Endothelial cell of umbilical vein (primary cell): ENCODE measurements at regions not wholly inside any gene's neighbourhood (a gene's known extent, or its start where the extent isn't known, plus 50 kb on each side); places are given as distances from the start of the nearest gene placed in this dataset.

Experiments
- BruUV-seq: library from RNA; stranded (reverse); fragments of 400-500 nt; replicated peaks from 2 replicates; lab custom pipeline; 2021; lab: Mats Ljungman, UMichigan
- CTCF ChIA-PET: fragments of 300-600, 350-600 bp; sonication (Branson Sonifier 250); formaldehyde crosslinking; loops from one replicate; lab custom pipeline; 2021; ENCODE audit warnings: antibody characterized with exemption, inconsistent platforms; lab: Charles Lee
- POLR2A ChIA-PET: fragments of 300-600, 350-600 bp; sonication (Branson Sonifier 250); formaldehyde crosslinking; loops from one replicate; lab custom pipeline; 2021; ENCODE audit warnings: antibody characterized with exemption, inconsistent platforms; lab: Charles Lee
- DNase-seq: peaks from one replicate; pipeline ENCODE4 v3.0.0-alpha.2; 2011; ENCODE audit warnings: low read depth, low spot score
- FAIRE-seq: peaks from 2 replicates; lab custom pipeline; 2011; peaks lifted over from hg19 to GRCh38; lab: Jason Lieb, UNC
- H2AFZ ChIP-seq: 2 replicates; pipeline ENCODE4 v1.6.0; 2012; ENCODE audit warnings: low read depth, low read length, control low read depth, inconsistent platforms
- H3K27ac ChIP-seq: 2 replicates; pipeline ENCODE4 v1.5.1; 2011; ENCODE audit warnings: low read depth, mild to moderate bottlenecking, control low read depth, low read length, moderate library complexity; ENCODE audit not compliant: insufficient read depth
- H3K27me3 ChIP-seq, 2 experiments: 2 replicates each; pipeline versions ENCODE4 v1.6.0 to v1.6.1; 2011; ENCODE audit warnings: low read length in 2 of 2, mixed read lengths in 1 of 2; ENCODE audit not compliant: control insufficient read depth in 2 of 2, insufficient read depth in 2 of 2
- H3K36me3 ChIP-seq, 2 experiments: 2 replicates in 1 of 2; 3 replicates in 1 of 2; pipeline ENCODE4 v1.5.1; 2011; ENCODE audit warnings: low read length in 2 of 2, mild to moderate bottlenecking in 1 of 2, moderate library complexity in 1 of 2; ENCODE audit not compliant: control insufficient read depth in 2 of 2, insufficient read depth in 2 of 2; ENCODE audit errors: extremely low read depth in 1 of 2
- H3K4me1 ChIP-seq: 3 replicates; pipeline ENCODE4 v1.5.1; 2011; ENCODE audit warnings: mild to moderate bottlenecking, low read length; ENCODE audit not compliant: control insufficient read depth, insufficient read depth; ENCODE audit errors: extremely low read depth
- H3K4me2 ChIP-seq: 2 replicates; pipeline ENCODE4 v1.6.1; 2011; ENCODE audit warnings: low read length, control low read depth, mixed read lengths; ENCODE audit not compliant: insufficient read depth
- H3K4me3 ChIP-seq, 3 experiments: fragments of 200-600 bp in 1 of 3; sonication (generic), shearing (Covaris generic) in 1 of 3; replicated peaks in 1 of 3; 2 replicates each; pipeline ENCODE4 v1.5.1; 2011 to 2016; ENCODE audit warnings: control low read depth in 3 of 3, low read length in 3 of 3, mild to moderate bottlenecking in 2 of 3, inconsistent platforms in 1 of 3, low read depth in 1 of 3, moderate library complexity in 1 of 3; ENCODE audit not compliant: insufficient read depth in 1 of 3
- H3K79me2 ChIP-seq: 2 replicates; pipeline ENCODE4 v1.6.0; 2012; ENCODE audit warnings: low read length, inconsistent platforms; ENCODE audit not compliant: control insufficient read depth, insufficient read depth
- H3K9ac ChIP-seq: replicated peaks from 2 replicates; pipeline ENCODE3; 2011; ENCODE audit warnings: low read length, control low read depth; ENCODE audit not compliant: insufficient read depth; ENCODE audit errors: extremely low read depth
- H3K9me1 ChIP-seq: replicated peaks from 3 replicates; pipeline ENCODE4 v1.6.0; 2011; ENCODE audit warnings: mild to moderate bottlenecking, low read length; ENCODE audit not compliant: control insufficient read depth, insufficient read depth; ENCODE audit errors: extremely low read depth
- H3K9me3 ChIP-seq: replicated peaks from 2 replicates; pipeline ENCODE4 v1.5.1; 2012; ENCODE audit warnings: low read length, inconsistent platforms; ENCODE audit not compliant: control insufficient read depth, insufficient read depth
- H4K20me1 ChIP-seq: replicated peaks from 2 replicates; pipeline ENCODE3; 2011; ENCODE audit warnings: mild to moderate bottlenecking, low read length; ENCODE audit not compliant: control insufficient read depth, insufficient read depth; ENCODE audit errors: extremely low read depth
- EZH2 ChIP-seq: IDR thresholded peaks from 2 replicates; pipeline ENCODE4 v1.6.1; 2012; ENCODE audit warnings: borderline replicate concordance, low read depth, mild to moderate bottlenecking, moderate library complexity, low read length, inconsistent platforms; ENCODE audit not compliant: severe bottlenecking
- FOS ChIP-seq: IDR thresholded peaks from 2 replicates; pipeline ENCODE4 v1.6.1; 2011; ENCODE audit warnings: mild to moderate bottlenecking, low read length, moderate library complexity, borderline replicate concordance; ENCODE audit not compliant: insufficient read depth
- GATA2 ChIP-seq: IDR thresholded peaks from 2 replicates; pipeline ENCODE4 v1.7.0; 2011; ENCODE audit warnings: low read depth, mild to moderate bottlenecking, moderate library complexity, mixed read lengths, low read length; ENCODE audit not compliant: insufficient read length, insufficient read depth
- JUN ChIP-seq: IDR thresholded peaks from 2 replicates; pipeline ENCODE4 v1.6.1; 2011; ENCODE audit warnings: borderline replicate concordance, low read depth; ENCODE audit not compliant: insufficient read length, insufficient read depth
- MYC ChIP-seq: IDR thresholded peaks from one replicate; pipeline ENCODE4 v1.6.1; 2011; ENCODE audit warnings: mild to moderate bottlenecking, low read depth, low read length
- POLR2A ChIP-seq: IDR thresholded peaks from 2 replicates; pipeline ENCODE4 v1.6.1; 2012; ENCODE audit warnings: low read depth, mild to moderate bottlenecking, control low read depth, low read length
- POLR2AphosphoS5 ChIP-seq: IDR thresholded peaks from 2 replicates; pipeline ENCODE4 v1.6.1; 2012; ENCODE audit warnings: low read depth, mild to moderate bottlenecking, control low read depth, low read length, moderate library complexity; ENCODE audit not compliant: insufficient read depth
- dilution Hi-C: fragments of 300-500 bp; cut with MboI; formaldehyde crosslinking; loops from one replicate; pipeline ENCODE4 v1.15.0; 2019; ENCODE audit warnings: low sequenced_read_pairs; ENCODE audit not compliant: extremely low pct_ligation_motif_present
- intact Hi-C: fragments of 100-400 bp; cut with micrococcal nuclease; formaldehyde crosslinking; loops from one replicate; pipeline ENCODE4 v1.10.0; 2022
- TF ChIP-seq, protein P1 (sequence below), 2 donors: IDR thresholded peaks; 1 replicate in 1 of 2; 2 replicates in 1 of 2; pipeline ENCODE4 v1.5.1; 2011; ENCODE audit warnings: low read length in 2 of 2, mild to moderate bottlenecking in 2 of 2, moderate library complexity in 2 of 2, control low read depth in 1 of 2, inconsistent platforms in 1 of 2, low read depth in 1 of 2; ENCODE audit not compliant: insufficient read depth in 1 of 2; ENCODE audit errors: extremely low read depth in 1 of 2
- TF ChIP-seq, protein P2 (sequence below): IDR thresholded peaks from 2 replicates; pipeline ENCODE4 v1.6.1; 2011; ENCODE audit not compliant: insufficient read depth, insufficient read length

DNA sequence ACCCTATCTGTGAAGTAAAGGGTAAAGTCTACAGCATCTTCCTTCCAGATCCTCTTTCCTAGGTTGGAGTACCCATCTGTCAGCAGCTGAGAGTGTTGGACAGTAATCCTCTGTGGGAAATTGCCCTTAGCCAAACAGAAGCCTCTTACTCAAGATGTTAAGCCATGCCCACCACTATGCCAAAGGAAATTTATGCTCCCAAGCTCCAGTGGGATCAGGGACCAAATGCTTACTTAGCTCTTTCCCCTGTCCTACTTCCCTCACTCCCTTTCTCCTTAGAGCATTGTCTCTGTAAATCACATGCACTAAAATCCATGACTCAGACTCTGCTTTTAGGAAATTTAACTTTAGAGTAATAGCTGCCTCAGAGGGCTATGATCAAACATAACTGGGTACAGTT lies 254.0 kb downstream of the BRINP2 start:
- no peak overlapping the region for H3K4me3 ChIP-seq
- no peaks in the 10 kb centered on the region for H3K9me1 ChIP-seq
- TF ChIP-seq EZH2 (no peak), POLR2AphosphoS5 (no peak), POLR2A (no peak), MYC (no peak), GATA2 (no peak), JUN (no peak), FOS (no peak)
- TF ChIP-seq, protein P1, sequence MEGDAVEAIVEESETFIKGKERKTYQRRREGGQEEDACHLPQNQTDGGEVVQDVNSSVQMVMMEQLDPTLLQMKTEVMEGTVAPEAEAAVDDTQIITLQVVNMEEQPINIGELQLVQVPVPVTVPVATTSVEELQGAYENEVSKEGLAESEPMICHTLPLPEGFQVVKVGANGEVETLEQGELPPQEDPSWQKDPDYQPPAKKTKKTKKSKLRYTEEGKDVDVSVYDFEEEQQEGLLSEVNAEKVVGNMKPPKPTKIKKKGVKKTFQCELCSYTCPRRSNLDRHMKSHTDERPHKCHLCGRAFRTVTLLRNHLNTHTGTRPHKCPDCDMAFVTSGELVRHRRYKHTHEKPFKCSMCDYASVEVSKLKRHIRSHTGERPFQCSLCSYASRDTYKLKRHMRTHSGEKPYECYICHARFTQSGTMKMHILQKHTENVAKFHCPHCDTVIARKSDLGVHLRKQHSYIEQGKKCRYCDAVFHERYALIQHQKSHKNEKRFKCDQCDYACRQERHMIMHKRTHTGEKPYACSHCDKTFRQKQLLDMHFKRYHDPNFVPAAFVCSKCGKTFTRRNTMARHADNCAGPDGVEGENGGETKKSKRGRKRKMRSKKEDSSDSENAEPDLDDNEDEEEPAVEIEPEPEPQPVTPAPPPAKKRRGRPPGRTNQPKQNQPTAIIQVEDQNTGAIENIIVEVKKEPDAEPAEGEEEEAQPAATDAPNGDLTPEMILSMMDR (IDR thresholded peaks at IDR 0.05; ENCODE audit: extremely low read depth in 1 of 2, insufficient read depth in 1 of 2, low read depth in 1 of 2, low read length in 2 of 2) = no peak
- TF ChIP-seq, protein P2, sequence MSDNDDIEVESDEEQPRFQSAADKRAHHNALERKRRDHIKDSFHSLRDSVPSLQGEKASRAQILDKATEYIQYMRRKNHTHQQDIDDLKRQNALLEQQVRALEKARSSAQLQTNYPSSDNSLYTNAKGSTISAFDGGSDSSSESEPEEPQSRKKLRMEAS = no peak
- intact Hi-C loops (no loop called here), dilution Hi-C loops (no loop called here)
- H3K36me3 ChIP-seq = no peaks in the 10 kb centered on the region
- POLR2A ChIA-PET = no interaction called here
- H2AFZ ChIP-seq = no peak overlapping the region
- H3K79me2 ChIP-seq = no peaks in the 10 kb centered on the region
- no peaks in the 10 kb centered on the region for H3K4me1 ChIP-seq
- DNase-seq = no peak
- H4K20me1 ChIP-seq = no peaks in the 10 kb centered on the region
- no TSS peak for BruUV-seq
- no peaks in the 10 kb centered on the region for H3K9me3 ChIP-seq
- no peak for FAIRE-seq
- no peak overlapping the region for H3K9ac ChIP-seq
- no peak overlapping the region for H3K27ac ChIP-seq
- CTCF ChIA-PET = no interaction called here
- no peaks in the 10 kb centered on the region for H3K27me3 ChIP-seq
- no peak overlapping the region for H3K4me2 ChIP-seq
